Peyer's patch (tissue), 4 donors: ENCODE measurements at regions not wholly inside any gene's neighbourhood (a gene's known extent, or its start where the extent isn't known, plus 50 kb on each side); places are given as distances from the start of the nearest gene placed in this dataset.

Source experiments
- CTCF ChIP-seq, 6 experiments: fragments of 450-650 bp in 4 of 6; fragments of 200-600 bp in 2 of 6; sonication (generic) in 1 of 6; IDR thresholded peaks; one replicate each; pipeline ENCODE4 v1.5.1; 2017 to 2019; ENCODE audit warnings: antibody characterized with exemption in 6 of 6, mild to moderate bottlenecking in 3 of 6, moderate library complexity in 1 of 6
- POLR2A ChIP-seq, 2 donors: fragments of 450-650 bp; IDR thresholded peaks; one replicate each; pipeline ENCODE4 v1.5.1; 2017; ENCODE audit warnings: antibody characterized with exemption in 2 of 2, mild to moderate bottlenecking in 2 of 2, moderate library complexity in 2 of 2

DNA sequence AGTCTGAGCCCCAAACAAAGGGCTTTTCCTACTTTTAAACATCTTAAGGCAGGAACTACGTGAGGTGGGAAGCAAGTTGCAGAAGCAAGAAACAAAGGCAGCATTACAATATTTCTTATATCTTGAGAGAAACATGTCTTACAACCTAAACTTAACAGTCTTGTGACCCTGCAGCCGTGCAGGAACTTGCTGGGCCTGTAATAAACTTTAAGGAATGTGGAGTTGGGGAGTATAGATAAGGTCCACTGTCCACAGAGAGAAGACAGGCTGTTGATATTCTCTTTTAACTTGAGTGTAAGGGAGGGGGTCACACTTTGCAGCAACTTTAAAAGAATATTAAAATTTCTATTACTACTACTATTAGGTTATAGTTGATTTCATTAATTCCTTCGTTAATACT lies 214.6 kb upstream of the HTR2A start:
- no peak for TF ChIP-seq CTCF (IDR thresholded peaks at IDR 0.05)
- TF ChIP-seq POLR2A (IDR thresholded peaks at IDR 0.05), result no peak
